GM18909 (cell line): ENCODE measurements at regions not wholly inside any gene's neighbourhood (a gene's known extent, or its start where the extent isn't known, plus 50 kb on each side); places are given as distances from the start of the nearest gene placed in this dataset.

Source experiments
- ATAC-seq: cut with Tn5 transposase; IDR thresholded peaks from one replicate; pipeline ENCODE4 v1.9.1; 2021; ENCODE audit warnings: mild to moderate bottlenecking; ENCODE audit not compliant: unreplicated experiment, poor library complexity

DNA sequence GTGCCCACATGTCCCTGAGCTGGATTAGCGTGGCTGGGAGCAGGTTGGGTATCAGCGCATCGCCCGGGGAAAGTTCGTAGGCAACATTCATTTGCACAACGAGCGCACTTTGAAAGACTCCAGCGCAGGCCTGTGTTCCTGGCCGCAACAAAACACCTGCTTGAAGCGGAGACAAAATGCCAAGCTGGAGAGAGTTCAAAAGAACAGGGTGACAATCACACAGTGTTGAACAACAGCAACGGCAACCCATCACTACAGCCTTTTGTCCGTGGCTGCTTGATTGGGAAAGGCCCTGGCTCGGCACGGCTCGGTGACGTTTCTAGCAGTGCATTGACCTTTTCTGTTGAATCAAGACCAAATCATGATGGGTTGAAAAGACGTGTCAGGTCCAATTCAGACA, 336.3 kb downstream of the IRX1 start:
- ATAC-seq = no peak

DNA sequence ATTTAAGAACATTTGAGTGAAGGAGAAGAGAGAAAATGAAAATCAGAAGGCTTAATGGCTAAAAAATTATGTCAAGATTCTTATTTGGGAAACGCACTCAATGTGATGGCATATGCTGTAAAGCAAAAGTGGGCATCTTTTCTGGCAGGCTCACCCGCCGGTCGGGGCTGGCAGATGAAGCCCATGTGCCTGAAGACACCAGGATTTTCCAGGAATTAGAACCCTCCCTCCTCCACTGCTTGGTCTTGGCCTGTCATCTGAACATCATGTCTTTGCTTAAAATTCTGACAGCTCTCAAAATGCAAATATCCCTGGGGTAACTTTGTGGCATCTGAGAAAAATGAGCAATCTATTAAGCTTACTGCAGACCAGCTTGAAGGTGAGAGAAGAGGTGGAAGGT, 337.9 kb downstream of the IRX1 start:
- ATAC-seq = no peak

DNA sequence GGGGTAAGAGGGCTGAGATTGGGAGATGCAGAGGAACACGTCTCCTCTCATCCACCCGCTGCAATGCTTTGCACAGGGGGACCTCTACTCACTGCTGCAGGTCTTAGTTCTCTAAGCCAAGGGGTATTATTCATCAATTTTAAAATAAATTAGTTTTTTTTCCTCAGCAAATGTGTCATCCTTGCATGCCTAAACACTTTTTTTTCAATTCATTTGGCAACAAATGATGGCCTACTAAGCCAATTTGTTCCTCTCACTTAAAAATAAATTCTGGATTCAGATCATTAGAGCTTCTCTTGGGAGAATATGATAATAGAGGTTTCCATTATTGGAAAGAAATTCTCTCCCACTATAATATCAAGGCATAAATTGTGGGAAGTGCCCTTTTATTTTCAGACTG, 338.3 kb downstream of the IRX1 start:
- no peak for ATAC-seq

DNA sequence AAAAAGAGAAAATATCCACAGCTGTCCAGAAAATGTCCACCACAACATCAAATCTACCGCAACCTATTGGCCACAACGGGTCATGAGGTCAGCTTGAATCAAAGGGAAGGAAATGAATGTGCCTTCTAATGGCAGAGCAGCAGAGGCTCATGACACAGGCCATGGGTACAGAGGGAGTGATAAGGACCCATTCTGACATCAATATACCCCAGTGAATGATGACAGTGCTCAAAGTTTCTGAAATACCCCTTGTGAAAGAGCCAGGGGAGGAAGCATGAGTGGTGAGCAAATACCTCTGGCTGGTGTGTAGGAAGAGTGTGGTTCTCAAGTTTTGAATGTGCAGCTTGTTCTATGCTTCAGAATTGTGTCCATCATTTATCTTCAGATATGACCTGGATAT, 348.2 kb downstream of the IRX1 start:
- ATAC-seq = no peak

DNA sequence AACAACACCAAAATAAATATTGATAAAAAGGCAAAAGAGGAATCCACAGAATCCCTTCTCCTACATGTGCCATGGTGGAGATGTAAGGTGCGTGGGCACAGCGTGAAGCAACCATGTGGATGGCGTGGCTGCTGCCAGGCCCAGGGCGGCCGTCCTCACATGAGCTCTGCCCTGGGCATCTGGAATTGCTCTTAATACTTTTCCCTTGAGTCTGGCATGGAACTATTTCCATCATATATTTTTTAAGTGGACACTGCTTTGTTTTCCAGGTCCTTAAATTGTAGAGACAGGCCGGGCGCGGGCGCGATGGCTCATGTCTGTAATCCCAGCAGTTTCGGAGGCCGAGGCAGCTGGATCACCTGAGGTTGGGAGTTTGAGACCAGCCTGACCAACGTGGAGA, 349.3 kb downstream of the IRX1 start:
- ATAC-seq = no peak

DNA sequence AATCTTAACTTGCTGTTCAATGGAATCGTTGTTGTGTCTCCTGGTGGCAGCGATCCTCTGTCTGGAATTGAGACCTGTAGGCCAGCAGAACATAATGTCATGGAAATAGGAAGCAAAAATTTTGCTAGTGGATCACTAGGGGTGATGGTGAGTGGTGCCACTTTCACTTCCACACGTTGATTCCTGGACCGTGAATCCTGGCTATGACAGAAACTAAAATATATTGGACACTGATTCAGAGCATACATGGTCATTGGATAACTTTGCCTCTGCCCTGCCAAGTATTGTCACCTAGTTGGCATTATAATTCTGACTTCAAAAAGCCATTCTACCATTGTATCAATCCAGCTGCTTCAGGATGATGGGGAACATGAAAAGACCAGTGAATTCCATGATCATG, 353.2 kb downstream of the IRX1 start:
- ATAC-seq = no peak

DNA sequence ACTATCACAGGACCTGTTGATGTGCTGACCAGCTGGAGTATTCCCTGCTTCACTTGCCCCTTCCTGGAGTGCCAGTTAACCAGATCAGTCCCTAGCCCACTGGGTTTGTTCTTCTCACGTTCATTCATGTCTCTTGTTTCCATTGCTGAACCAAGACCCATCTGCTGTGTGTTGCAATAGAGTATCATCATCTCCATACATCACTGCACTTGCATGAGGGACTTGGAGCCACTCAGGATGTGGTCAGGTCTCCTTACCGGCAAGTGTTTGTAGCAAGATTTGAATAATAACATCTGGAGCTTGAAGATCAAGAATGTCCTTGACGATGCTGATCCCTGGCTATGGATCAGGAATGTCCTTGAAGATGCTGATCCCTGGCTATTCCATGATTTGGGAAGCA, 358.6 kb downstream of the IRX1 start:
- ATAC-seq = no peak

DNA sequence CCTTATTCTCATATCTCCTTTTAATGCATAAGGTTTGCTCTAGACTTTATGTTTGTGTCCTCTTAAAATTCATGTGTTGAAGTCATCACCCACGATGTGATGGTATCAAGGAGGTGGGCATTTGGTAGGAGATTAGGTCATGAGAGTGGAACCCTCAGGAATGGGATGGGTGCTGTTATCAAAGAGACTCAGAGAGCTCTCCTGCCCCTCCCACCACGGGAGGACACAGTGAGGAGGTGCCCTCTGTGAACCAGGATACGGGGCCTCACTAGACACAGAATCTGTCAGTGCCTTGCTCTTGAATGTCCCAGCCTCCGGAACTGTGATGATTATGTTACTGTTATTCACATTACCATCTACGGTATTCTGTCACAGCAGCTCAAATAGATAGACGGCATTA, 359.0 kb downstream of the IRX1 start:
- no peak for ATAC-seq

DNA sequence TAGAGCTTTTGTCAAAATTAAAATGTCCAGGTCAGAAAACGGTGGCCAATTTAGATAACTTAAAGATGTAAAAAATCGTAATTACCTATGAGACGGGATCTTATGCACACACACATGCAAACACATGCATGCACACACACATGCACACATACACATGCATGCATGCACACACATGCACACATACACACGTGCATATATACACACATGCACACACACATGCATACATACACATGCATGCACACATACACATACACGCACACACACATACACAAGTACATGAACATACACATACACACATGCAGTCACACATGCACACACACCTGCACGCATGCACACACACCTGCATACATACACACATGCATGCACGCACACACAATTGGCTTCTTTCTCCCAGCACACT, 362.0 kb downstream of the IRX1 start:
- ATAC-seq = no peak

DNA sequence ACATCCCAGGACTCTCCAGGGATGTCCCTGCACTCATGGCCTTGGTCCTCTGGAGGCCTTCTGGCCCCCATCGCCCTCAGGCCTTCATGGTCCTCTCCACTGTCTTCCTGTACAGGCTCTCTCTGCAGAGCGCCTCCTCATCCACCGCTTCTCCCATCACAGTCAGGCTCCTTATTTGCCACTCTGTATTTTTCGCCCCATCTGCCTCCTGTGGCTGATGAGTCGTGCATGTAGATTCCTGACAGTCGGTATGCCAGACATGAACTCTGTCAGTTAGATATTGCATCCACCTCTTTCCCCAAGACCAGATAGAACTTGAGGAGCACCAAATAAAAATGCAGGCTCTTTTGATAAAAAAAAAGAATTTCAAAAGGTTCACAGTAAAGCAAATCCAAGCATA, 362.8 kb downstream of the IRX1 start:
- ATAC-seq = no peak

DNA sequence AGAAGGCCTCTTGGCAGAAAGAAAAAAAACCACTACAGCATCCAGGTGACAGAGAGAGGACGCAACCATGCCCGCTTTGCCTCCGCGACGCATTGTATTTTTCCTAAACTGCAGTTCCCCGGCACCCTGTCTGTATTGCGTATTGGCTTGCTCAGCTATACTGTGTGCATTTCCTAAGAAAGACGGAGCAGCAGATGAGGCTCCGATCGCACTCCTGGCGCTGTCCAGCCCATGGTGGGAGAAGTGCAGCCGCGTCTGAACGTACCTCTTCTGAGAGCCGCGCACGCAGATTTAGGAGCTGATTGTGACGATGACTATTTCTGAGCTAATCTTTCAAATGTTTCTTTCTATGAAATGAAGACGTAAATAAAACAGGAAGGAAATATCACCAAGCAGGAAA, 366.5 kb downstream of the IRX1 start:
- no peak for ATAC-seq

DNA sequence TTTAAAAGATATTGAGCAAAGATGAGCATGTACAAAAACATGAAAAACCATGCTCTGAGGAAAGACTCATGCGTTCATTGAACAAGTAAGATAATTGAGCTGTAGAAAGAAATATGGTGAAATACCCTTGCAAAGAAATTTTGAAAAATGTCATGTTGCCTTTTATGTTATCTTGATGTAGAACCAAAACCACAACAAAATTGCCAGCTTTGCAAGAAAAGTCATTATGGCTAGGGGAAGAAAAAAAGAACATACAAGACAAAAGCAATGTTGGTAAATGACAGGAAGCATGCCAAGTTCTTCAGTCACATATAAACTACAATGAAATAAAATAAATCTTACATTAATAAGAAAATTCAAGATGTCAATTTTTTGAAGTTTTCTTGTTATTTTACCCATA, 368.0 kb downstream of the IRX1 start:
- no peak for ATAC-seq

DNA sequence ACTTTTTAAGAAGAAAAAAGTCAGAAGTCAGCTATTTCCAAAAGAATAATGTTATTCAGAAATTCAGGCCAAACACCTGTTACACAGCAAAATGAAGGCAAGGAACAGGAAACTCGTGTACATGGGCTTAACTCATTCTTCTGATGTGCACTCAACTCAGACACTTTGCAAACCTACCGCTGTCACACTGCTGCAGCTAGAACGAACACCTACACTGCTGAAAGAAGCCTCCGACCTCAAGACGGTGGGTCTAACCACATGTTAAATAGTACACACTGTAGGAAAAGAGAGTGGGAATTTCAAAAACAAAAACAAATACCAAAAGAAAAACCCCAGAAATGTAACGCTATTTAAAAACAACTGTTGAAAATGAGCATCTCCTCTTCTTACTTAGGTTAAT, 384.5 kb downstream of the IRX1 start:
- ATAC-seq = no peak

DNA sequence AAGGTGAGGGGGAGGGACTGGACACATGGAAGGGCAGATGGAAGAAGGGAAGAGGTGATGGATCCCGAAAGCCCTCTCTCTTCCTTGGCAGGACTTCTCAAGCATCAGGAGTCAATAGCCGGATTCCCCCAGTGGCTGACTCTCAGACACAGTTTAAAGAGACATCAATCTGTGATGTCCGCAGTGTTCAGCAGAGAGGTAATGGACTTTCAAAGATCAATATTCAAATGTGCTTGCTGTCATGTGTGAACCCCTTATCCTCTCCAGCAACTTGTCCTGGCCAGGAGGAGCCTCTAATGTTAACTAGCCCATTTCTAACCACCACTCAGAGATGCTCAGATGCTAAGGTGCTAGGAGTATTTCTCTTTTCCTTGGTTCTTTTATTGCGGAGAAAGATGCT, 392.2 kb downstream of the IRX1 start:
- no peak for ATAC-seq

DNA sequence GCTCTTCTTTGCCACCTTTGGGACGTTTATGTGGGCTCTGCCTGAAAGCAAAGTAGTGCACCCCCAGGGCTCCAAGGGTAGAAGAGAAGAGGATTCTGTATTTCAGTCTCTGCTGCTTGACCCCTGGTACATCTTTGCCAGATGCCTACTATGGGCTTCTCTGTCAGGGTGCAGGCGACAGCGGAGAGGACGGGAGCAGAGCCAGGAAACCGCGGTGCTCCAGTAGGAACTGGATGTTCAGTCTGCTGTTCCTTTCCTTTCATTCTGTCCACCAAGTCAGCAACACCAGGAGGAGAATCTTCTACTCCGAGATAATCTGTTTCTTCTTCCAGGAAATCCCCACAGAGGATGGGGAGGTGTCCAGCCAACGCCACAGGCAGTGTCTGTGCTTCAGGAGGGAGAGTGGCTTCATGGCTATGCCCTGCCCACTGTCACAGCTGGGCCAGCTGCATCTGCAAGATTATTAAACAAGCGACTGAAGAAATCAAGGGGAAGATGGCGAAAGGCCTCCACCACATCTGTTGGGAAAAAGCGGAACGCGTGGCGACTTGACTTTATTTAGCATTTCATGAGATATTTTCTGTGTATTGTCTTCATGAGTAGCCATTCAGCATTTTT, 398.3 kb downstream of the IRX1 start:
- ATAC-seq = no peak

DNA sequence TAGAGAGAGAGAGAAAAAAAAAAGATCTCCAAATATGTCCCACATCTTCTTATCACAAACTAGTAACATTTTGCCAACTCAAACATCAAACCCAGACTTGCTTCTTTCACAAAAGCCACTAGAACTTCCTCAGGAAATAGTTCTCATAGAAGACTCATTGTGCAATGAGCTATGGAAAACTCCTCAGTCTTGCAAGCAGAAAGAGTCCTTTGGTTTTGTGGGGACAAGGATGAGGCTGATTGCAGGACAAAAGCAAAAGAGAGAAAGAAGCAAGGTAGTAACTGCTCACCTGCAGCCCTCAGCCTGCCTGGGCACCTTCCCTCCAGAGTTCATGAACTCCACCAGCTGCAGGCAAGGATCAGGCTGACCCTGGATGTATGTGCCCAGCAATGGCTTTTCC, 399.0 kb downstream of the IRX1 start:
- no peak for ATAC-seq

DNA sequence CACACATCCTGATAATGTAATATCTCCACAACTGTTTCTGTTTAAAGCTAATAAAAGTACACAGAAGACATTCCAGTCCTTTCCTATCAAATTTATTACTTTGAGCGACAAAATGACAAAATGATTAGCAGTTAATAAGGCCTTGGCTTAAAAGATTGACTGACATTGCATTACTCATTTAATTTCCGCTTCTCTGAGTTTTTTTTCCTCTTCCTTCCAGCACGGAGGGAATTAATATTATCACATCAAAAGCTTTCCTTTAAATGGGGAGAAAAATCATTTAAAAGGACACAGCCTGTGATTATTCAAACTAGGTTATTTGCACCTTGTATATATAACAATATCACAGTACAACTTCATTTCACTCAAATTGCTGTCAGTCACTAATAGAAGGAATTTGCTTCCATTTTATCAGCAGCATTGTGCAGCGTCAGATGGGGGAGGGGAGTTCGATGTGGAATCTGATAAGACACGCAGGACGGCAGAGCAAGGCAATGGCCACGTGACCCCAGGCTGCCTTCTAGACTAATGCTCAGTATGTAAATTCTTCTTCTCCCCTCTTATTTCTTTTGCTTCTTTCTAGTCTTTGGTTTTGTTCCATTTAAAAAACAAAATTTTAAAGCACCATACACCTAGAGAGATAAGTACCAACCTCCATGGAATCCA, 400.5 kb downstream of the IRX1 start:
- ATAC-seq = no peak

DNA sequence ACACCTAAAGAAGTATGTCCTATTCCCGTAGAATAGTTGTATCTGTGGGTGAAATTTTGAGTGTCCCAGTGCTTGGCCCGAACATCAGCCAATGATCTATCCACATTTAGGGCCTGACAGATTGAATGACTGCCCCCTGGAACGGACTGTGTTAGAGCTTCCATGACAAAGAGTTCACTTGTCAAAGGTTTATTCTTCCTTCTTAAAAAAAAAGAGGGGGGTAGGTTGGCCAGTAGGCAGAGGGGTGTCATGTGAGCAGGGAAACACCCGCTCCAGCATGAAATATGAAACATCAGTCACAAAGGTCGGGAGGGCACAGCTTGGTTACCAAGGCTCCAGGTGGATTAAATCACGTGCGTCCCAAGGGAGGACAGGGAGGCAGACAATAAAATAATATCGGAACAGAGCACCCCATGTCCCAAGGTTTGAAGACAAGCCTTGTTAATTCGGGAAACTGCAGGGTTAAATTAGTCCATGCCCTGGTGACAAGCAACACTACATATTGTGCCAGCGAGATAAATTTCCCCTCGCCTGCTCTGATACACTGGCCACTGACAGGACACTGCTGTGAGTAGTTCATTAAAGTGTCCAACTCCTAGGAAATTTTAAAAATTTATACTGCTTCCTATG, 401.2 kb downstream of the IRX1 start:
- ATAC-seq = no peak

DNA sequence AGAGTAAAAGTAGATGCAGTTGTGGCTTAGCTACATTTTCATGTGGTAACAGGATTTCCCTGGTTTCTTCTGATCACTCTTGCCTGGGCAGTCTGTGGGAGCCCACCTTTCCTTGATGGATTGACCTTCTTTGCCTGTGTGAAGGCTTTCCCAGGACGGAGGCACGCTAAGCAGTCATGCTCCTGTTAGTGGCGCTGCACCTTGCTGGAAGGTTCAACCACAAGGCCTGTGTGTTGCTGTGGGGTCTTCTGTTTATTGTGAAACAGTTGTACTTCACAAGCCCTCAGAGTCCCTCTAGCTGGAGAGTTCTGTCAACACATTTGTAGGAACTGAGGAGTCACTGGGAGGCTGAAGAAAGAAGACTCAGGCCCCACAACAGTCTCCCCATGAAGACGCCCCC, 402.0 kb downstream of the IRX1 start:
- no peak for ATAC-seq

DNA sequence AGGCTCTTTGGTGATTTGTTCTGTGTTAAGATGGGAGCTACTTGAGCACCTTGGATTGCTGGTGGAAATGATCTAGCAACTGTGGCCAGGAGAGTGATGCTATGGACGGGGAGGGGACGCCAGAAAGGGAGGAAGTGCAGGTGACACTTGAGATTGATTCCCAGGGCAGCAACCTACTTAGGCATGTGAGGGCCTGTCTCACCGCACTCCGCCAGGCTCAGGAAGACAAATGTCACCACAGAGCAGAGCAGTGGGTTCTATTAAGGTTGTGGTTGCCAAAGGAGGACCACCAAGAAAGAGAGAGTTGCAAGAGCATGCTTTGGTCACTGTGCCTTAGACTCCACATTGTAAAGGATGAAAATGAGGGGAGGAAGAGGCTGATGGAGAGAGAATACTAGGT, 404.3 kb downstream of the IRX1 start:
- ATAC-seq = no peak

DNA sequence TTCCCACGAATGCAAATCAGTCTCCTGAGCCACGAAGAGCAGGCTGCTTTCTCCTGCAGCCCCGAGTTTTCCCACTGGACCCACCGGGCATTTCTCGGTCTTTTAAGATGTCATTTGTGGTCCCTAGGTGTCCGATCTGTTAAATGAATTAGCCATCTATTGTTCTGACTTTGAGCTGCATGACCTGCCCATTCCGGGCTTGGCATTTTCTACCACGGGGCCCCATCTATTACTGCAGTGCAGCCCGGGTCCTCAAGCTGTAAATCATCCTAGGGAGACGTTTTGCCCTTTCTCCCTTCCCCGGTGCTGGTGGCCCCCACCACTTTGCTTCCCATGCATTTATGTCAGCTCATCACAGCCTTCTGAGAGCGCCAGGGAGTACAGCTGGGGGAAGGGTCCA, 405.4 kb downstream of the IRX1 start:
- ATAC-seq = no peak
